ENCODE measurements at regions not wholly inside any gene's neighbourhood (a gene's known extent, or its start where the extent isn't known, plus 50 kb on each side); places are given as distances from the start of the nearest gene placed in this dataset.

GRCh38 chr10:9681655-9682054 is 1336.0 kb upstream of the CELF2 start (continued):
- TF ChIP-seq SRF (IDR thresholded peaks at IDR 0.05; ENCODE audit: low read depth): no peak

GRCh38 chr10:9682802-9683201 is 1334.9 kb upstream of the CELF2 start:
- H3K27me3 ChIP-seq (ENCODE audit: insufficient read depth, low read length): no peaks in the 10 kb centered on the region
- ATAC-seq (no peak), DNase-seq (ENCODE audit: low read depth, low spot score) (no peak)
- RAD21 ChIA-PET (ENCODE audit: low non-redundant PET in 1 of 2, low total read pairs in 2 of 2, uncharacterized antibody in 2 of 2, unreplicated experiment in 2 of 2): no interaction called here
- no peak overlapping the region for H2AFZ ChIP-seq (ENCODE audit: low read depth, low read length, poor library complexity, severe bottlenecking)
- no peaks in the 10 kb centered on the region for H3K4me1 ChIP-seq (ENCODE audit: control insufficient read depth in 1 of 2, insufficient read depth in 2 of 2, low read length in 2 of 2)
- H3K79me2 ChIP-seq (ENCODE audit: insufficient read depth, low read length): no peaks in the 10 kb centered on the region
- CTCF ChIA-PET: no interaction called here
- H4K20me1 ChIP-seq (ENCODE audit: insufficient read depth): no peaks in the 10 kb centered on the region
- intact Hi-C loops (cut with micrococcal nuclease): no loop called here
- H3K36me3 ChIP-seq (ENCODE audit: control insufficient read depth in 1 of 2, insufficient read depth in 2 of 2, low read length in 2 of 2): no peaks in the 10 kb centered on the region
- BruUV-seq (replicated peaks): no TSS peak
- POLR2A ChIA-PET: no interaction called here
- no peak overlapping the region for H3K4me2 ChIP-seq (ENCODE audit: low read length)
- H3K4me3 ChIP-seq (replicated peaks in 1 of 2; ENCODE audit: low read depth in 1 of 2, low read length in 2 of 2): no peak overlapping the region
- H3K27ac ChIP-seq (ENCODE audit: low read depth, low read length): no peak overlapping the region
- TF ChIP-seq POLR2AphosphoS5 (IDR thresholded peaks at IDR 0.05; ENCODE audit: low read depth, low read length) (no peak), SRF (IDR thresholded peaks at IDR 0.05; ENCODE audit: low read depth) (no peak), SP1 (IDR thresholded peaks at IDR 0.05; ENCODE audit: low read depth) (no peak), ELF1 (IDR thresholded peaks at IDR 0.05; ENCODE audit: borderline replicate concordance, low read depth) (no peak), ZBTB33 (IDR thresholded peaks at IDR 0.05; ENCODE audit: extremely low read depth, insufficient replicate concordance, low read length) (no peak), ZFX (IDR thresholded peaks at IDR 0.05) (no peak), ATF3 (IDR thresholded peaks at IDR 0.05) (no peak), JUND (IDR thresholded peaks at IDR 0.05) (no peak), CBX3 (IDR thresholded peaks at IDR 0.05; ENCODE audit: low read depth) (no peak)
- no peak overlapping the region for H3K9ac ChIP-seq (ENCODE audit: low read length)
- H3K9me3 ChIP-seq (ENCODE audit: control insufficient read depth in 1 of 2, insufficient read depth in 1 of 2, low read depth in 1 of 2, low read length in 2 of 2): peaks cover 12 to 13% of the 10 kb centered on the region in 2 experiments; a peak in 3 of 4 replicates
- no peaks in the 10 kb centered on the region for H3K9me2 ChIP-seq (ENCODE audit: insufficient read depth)

All from HCT116 (cell line).